ENCODE measurements at regions not wholly inside any gene's neighbourhood (a gene's known extent, or its start where the extent isn't known, plus 50 kb on each side); places are given as distances from the start of the nearest gene placed in this dataset.

- Histone ChIP-seq H2BK5ac (ENCODE audit: low read length) (no peak overlapping the region), H3K18ac (ENCODE audit: low read length) (no peak overlapping the region), H3K56ac (ENCODE audit: low read length) (no peak overlapping the region), H2BK120ac (ENCODE audit: low read depth, low read length) (no peak overlapping the region), H3K27ac (ENCODE audit: low read depth, low read length) (no peak overlapping the region), H3K79me1 (ENCODE audit: low read length) (no peaks in the 10 kb centered on the region), H3K4ac (ENCODE audit: low read depth, low read length) (no peak overlapping the region), H3K79me2 (ENCODE audit: control insufficient read depth, insufficient read depth, low read length) (no peaks in the 10 kb centered on the region), H3K23ac (ENCODE audit: low read length) (no peak overlapping the region), H2BK15ac (replicated peaks; ENCODE audit: low read depth) (no peak overlapping the region), H2AK5ac (ENCODE audit: low read length) (no peak overlapping the region), H3K9ac (ENCODE audit: low read length) (no peak overlapping the region), H3K36me3 (ENCODE audit: control insufficient read depth, insufficient read depth, low read length) (no peaks in the 10 kb centered on the region), H3K4me3 (ENCODE audit: low read length) (no peak overlapping the region), H4K5ac (ENCODE audit: low read length) (no peak overlapping the region), H3K4me2 (ENCODE audit: low read length) (no peak overlapping the region), H3K4me1 (ENCODE audit: control insufficient read depth, low read depth, low read length) (no peaks in the 10 kb centered on the region), H3K27me3 (ENCODE audit: insufficient read depth, low read length, poor library complexity) (no peaks in the 10 kb centered on the region), H4K8ac (ENCODE audit: low read depth, low read length) (no peak overlapping the region)
- no CpG with 5 or more reads among the region's 1 CpG for WGBS (ENCODE audit: extremely low coverage, insufficient coverage, low lambda C conversion rate)
- no peak for DNase-seq
These were observed 347.0 kb upstream of the PROK2 start for GRCh38 chr3:72131899-72132298.

DNA sequence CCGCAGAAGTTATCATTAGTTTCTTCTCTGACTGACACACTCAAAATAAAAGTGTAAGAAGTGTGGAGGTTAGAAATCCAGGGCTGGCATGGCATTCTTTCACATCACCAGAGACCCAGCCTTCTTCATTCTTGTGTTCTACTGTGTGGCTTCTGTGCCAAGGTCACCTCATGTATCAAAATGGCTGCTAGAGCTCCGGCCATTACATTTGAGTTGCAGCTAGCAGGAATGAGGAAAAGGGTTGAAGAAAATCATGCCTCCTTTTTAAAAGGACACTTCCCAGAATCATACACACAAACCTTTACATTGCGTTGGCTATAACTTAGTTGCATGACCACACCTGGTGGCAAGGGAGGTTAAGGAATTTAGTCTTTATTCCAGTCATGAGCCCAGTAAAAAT lies 345.6 kb upstream of the PROK2 start:
- H3K4me1 ChIP-seq (ENCODE audit: control insufficient read depth, low read depth, low read length): no peaks in the 10 kb centered on the region
- no peak overlapping the region for H3K4me2 ChIP-seq (ENCODE audit: low read length)
- H3K23ac ChIP-seq (ENCODE audit: low read length): no peak overlapping the region
- no peaks in the 10 kb centered on the region for H3K36me3 ChIP-seq (ENCODE audit: control insufficient read depth, insufficient read depth, low read length)
- H2AK5ac ChIP-seq (ENCODE audit: low read length): no peak overlapping the region
- H3K4ac ChIP-seq (ENCODE audit: low read depth, low read length): no peak overlapping the region
- no peaks in the 10 kb centered on the region for H3K27me3 ChIP-seq (ENCODE audit: insufficient read depth, low read length, poor library complexity)
- H2BK5ac ChIP-seq (ENCODE audit: low read length): no peak overlapping the region
- no peak overlapping the region for H2BK15ac ChIP-seq (replicated peaks; ENCODE audit: low read depth)
- H3K79me1 ChIP-seq (ENCODE audit: low read length): no peaks in the 10 kb centered on the region
- H4K8ac ChIP-seq (ENCODE audit: low read depth, low read length): no peak overlapping the region
- no peak overlapping the region for H3K4me3 ChIP-seq (ENCODE audit: low read length)
- WGBS (ENCODE audit: extremely low coverage, insufficient coverage, low lambda C conversion rate): no CpG with 5 or more reads among the region's 3 CpGs
- no peak overlapping the region for H3K27ac ChIP-seq (ENCODE audit: low read depth, low read length)
- no peak overlapping the region for H3K56ac ChIP-seq (ENCODE audit: low read length)
- no peak overlapping the region for H2BK120ac ChIP-seq (ENCODE audit: low read depth, low read length)
- H3K18ac ChIP-seq (ENCODE audit: low read length): no peak overlapping the region
- no peaks in the 10 kb centered on the region for H3K79me2 ChIP-seq (ENCODE audit: control insufficient read depth, insufficient read depth, low read length)
- no peak for DNase-seq
- no peak overlapping the region for H4K5ac ChIP-seq (ENCODE audit: low read length)
- H3K9ac ChIP-seq (ENCODE audit: low read length): no peak overlapping the region

DNA sequence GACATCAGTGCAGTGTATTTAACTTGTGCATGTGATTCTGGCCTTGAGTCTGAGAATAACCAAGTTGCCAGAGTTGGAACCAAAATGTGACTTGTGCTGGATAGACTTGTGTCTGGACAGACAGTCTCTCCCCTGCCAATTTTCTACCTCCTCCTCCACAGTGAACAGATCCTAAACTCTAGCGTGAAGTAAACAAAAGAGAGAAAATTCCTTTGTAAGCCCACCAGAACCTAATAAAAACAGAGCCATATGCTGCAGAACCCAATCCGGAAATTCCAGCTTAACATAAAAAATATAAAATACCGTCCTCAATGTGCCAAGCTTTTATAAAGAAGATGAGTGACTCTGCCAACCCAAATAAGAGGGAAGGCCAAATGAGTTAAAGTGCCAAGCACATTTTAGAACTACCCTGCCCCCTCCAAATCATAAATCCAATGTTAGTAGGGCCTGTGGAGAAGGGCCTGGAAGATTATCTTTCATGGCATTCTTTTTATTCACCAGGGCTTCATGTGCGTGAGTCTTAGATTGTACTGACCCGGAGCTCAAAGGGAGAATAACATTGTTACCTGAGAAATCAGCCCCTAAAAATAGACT lies 344.6 kb upstream of the PROK2 start:
- Histone ChIP-seq H2AK5ac (ENCODE audit: low read length) (no peak overlapping the region), H3K4ac (ENCODE audit: low read depth, low read length) (no peak overlapping the region), H3K36me3 (ENCODE audit: control insufficient read depth, insufficient read depth, low read length) (no peaks in the 10 kb centered on the region), H3K23ac (ENCODE audit: low read length) (no peak overlapping the region), H3K79me1 (ENCODE audit: low read length) (no peaks in the 10 kb centered on the region), H3K56ac (ENCODE audit: low read length) (no peak overlapping the region), H2BK15ac (replicated peaks; ENCODE audit: low read depth) (no peak overlapping the region), H4K8ac (ENCODE audit: low read depth, low read length) (no peak overlapping the region), H3K4me3 (ENCODE audit: low read length) (no peak overlapping the region), H3K9ac (ENCODE audit: low read length) (no peak overlapping the region), H3K27ac (ENCODE audit: low read depth, low read length) (no peak overlapping the region), H3K4me1 (ENCODE audit: control insufficient read depth, low read depth, low read length) (no peaks in the 10 kb centered on the region), H4K5ac (ENCODE audit: low read length) (no peak overlapping the region), H3K18ac (ENCODE audit: low read length) (no peak overlapping the region), H2BK5ac (ENCODE audit: low read length) (no peak overlapping the region), H3K79me2 (ENCODE audit: control insufficient read depth, insufficient read depth, low read length) (no peaks in the 10 kb centered on the region), H3K4me2 (ENCODE audit: low read length) (no peak overlapping the region), H3K27me3 (ENCODE audit: insufficient read depth, low read length, poor library complexity) (no peaks in the 10 kb centered on the region), H2BK120ac (ENCODE audit: low read depth, low read length) (no peak overlapping the region)
- no CpG with 5 or more reads among the region's 5 CpGs for WGBS (ENCODE audit: extremely low coverage, insufficient coverage, low lambda C conversion rate)
- DNase-seq: no peak

- Histone ChIP-seq H3K79me2 (ENCODE audit: control insufficient read depth, insufficient read depth, low read length) (no peaks in the 10 kb centered on the region), H3K18ac (ENCODE audit: low read length) (no peak overlapping the region), H3K27me3 (ENCODE audit: insufficient read depth, low read length, poor library complexity) (no peaks in the 10 kb centered on the region), H3K9ac (ENCODE audit: low read length) (no peak overlapping the region), H2BK120ac (ENCODE audit: low read depth, low read length) (no peak overlapping the region), H3K36me3 (ENCODE audit: control insufficient read depth, insufficient read depth, low read length) (no peaks in the 10 kb centered on the region), H3K4ac (ENCODE audit: low read depth, low read length) (no peak overlapping the region), H2BK15ac (replicated peaks; ENCODE audit: low read depth) (no peak overlapping the region), H3K56ac (ENCODE audit: low read length) (no peak overlapping the region), H3K4me2 (ENCODE audit: low read length) (no peak overlapping the region), H4K5ac (ENCODE audit: low read length) (no peak overlapping the region), H4K8ac (ENCODE audit: low read depth, low read length) (no peak overlapping the region), H2BK5ac (ENCODE audit: low read length) (no peak overlapping the region), H3K79me1 (ENCODE audit: low read length) (no peaks in the 10 kb centered on the region), H3K4me3 (ENCODE audit: low read length) (no peak overlapping the region), H3K23ac (ENCODE audit: low read length) (no peak overlapping the region), H3K4me1 (ENCODE audit: control insufficient read depth, low read depth, low read length) (no peaks in the 10 kb centered on the region), H2AK5ac (ENCODE audit: low read length) (no peak overlapping the region), H3K27ac (ENCODE audit: low read depth, low read length) (no peak overlapping the region)
- WGBS (ENCODE audit: extremely low coverage, insufficient coverage, low lambda C conversion rate): no CpG with 5 or more reads among the region's 2 CpGs
- no peak for DNase-seq
These were observed 344.0 kb upstream of the PROK2 start for GRCh38 chr3:72128921-72129320.

DNA sequence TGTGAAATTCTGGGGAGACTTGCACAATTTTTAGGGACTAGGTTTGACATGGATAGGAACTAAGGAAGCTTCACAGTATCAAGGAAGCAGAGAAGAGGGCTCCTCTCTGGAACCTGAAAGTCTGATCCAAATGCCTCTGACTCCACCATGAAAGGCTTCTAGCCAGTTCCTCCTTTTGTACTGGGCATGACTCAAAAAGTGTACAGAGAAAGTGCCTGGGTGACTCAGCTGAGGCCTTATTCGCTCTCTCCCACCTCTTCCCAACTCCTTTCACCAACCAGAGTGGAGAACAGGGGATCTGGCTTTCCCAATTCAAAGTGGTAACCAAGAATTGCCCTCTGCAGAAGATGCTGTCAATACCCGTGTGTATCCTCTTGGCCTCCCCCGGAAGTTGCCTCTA lies 342.9 kb upstream of the PROK2 start:
- WGBS (ENCODE audit: extremely low coverage, insufficient coverage, low lambda C conversion rate): no CpG with 5 or more reads among the region's 3 CpGs
- Histone ChIP-seq H2BK15ac (replicated peaks; ENCODE audit: low read depth) (no peak overlapping the region), H2BK5ac (ENCODE audit: low read length) (no peak overlapping the region), H3K23ac (ENCODE audit: low read length) (no peak overlapping the region), H3K9ac (ENCODE audit: low read length) (no peak overlapping the region), H2BK120ac (ENCODE audit: low read depth, low read length) (no peak overlapping the region), H3K4ac (ENCODE audit: low read depth, low read length) (no peak overlapping the region), H3K4me1 (ENCODE audit: control insufficient read depth, low read depth, low read length) (no peaks in the 10 kb centered on the region), H3K79me1 (ENCODE audit: low read length) (no peaks in the 10 kb centered on the region), H3K36me3 (ENCODE audit: control insufficient read depth, insufficient read depth, low read length) (no peaks in the 10 kb centered on the region), H3K27ac (ENCODE audit: low read depth, low read length) (no peak overlapping the region), H3K4me2 (ENCODE audit: low read length) (no peak overlapping the region), H3K79me2 (ENCODE audit: control insufficient read depth, insufficient read depth, low read length) (no peaks in the 10 kb centered on the region), H4K8ac (ENCODE audit: low read depth, low read length) (no peak overlapping the region), H2AK5ac (ENCODE audit: low read length) (no peak overlapping the region), H3K4me3 (ENCODE audit: low read length) (no peak overlapping the region), H3K27me3 (ENCODE audit: insufficient read depth, low read length, poor library complexity) (no peaks in the 10 kb centered on the region), H3K18ac (ENCODE audit: low read length) (no peak overlapping the region), H3K56ac (ENCODE audit: low read length) (no peak overlapping the region), H4K5ac (ENCODE audit: low read length) (no peak overlapping the region)
- no peak for DNase-seq

- Histone ChIP-seq H3K79me1 (ENCODE audit: low read length) (no peaks in the 10 kb centered on the region), H3K56ac (ENCODE audit: low read length) (no peak overlapping the region), H4K8ac (ENCODE audit: low read depth, low read length) (no peak overlapping the region), H2BK5ac (ENCODE audit: low read length) (no peak overlapping the region), H2AK5ac (ENCODE audit: low read length) (no peak overlapping the region), H3K27me3 (ENCODE audit: insufficient read depth, low read length, poor library complexity) (no peaks in the 10 kb centered on the region), H4K5ac (ENCODE audit: low read length) (no peak overlapping the region), H3K4me2 (ENCODE audit: low read length) (no peak overlapping the region), H3K4ac (ENCODE audit: low read depth, low read length) (no peak overlapping the region), H3K9ac (ENCODE audit: low read length) (no peak overlapping the region), H2BK120ac (ENCODE audit: low read depth, low read length) (no peak overlapping the region), H3K79me2 (ENCODE audit: control insufficient read depth, insufficient read depth, low read length) (no peaks in the 10 kb centered on the region), H3K23ac (ENCODE audit: low read length) (no peak overlapping the region), H2BK15ac (replicated peaks; ENCODE audit: low read depth) (no peak overlapping the region), H3K4me3 (ENCODE audit: low read length) (no peak overlapping the region), H3K36me3 (ENCODE audit: control insufficient read depth, insufficient read depth, low read length) (no peaks in the 10 kb centered on the region), H3K18ac (ENCODE audit: low read length) (no peak overlapping the region), H3K4me1 (ENCODE audit: control insufficient read depth, low read depth, low read length) (no peaks in the 10 kb centered on the region), H3K27ac (ENCODE audit: low read depth, low read length) (no peak overlapping the region)
- WGBS (ENCODE audit: extremely low coverage, insufficient coverage, low lambda C conversion rate): no CpG with 5 or more reads among the region's 4 CpGs
- DNase-seq: no peak
These were observed 342.3 kb upstream of the PROK2 start for GRCh38 chr3:72127224-72127612.

All from mesendoderm (in vitro differentiated cells).